SK-N-SH (cell line): ENCODE measurements at regions not wholly inside any gene's neighbourhood (a gene's known extent, or its start where the extent isn't known, plus 50 kb on each side); places are given as distances from the start of the nearest gene placed in this dataset.

Experiments
- CTCF ChIP-seq: fragments of 200-600 bp; sonication (generic); IDR thresholded peaks from 2 replicates; pipeline ENCODE4 v1.6.1; 2017; ENCODE audit warnings: antibody characterized with exemption, mild to moderate bottlenecking, moderate library complexity
- EP300 ChIP-seq, 2 experiments: IDR thresholded peaks; 2 replicates each; pipeline versions ENCODE4 v1.4.0 to v1.6.1; 2012; ENCODE audit warnings: borderline replicate concordance in 1 of 2, low read depth in 1 of 2, low read length in 1 of 2
- FOXJ3 ChIP-seq: sonication (generic); formaldehyde crosslinking; IDR thresholded peaks from 2 replicates; pipeline ENCODE4 v1.5.1; 2020; ENCODE audit warnings: mild to moderate bottlenecking, missing genetic modification reagents
- FOXM1 ChIP-seq: IDR thresholded peaks from 2 replicates; pipeline ENCODE4 v1.4.0; 2012; ENCODE audit warnings: low read depth, mild to moderate bottlenecking
- MEF2A ChIP-seq: IDR thresholded peaks from 2 replicates; pipeline ENCODE4 v1.4.0; 2012; ENCODE audit warnings: low read depth, borderline replicate concordance
- PBX3 ChIP-seq: IDR thresholded peaks from 2 replicates; pipeline ENCODE4; 2012
- POLR2AphosphoS5 ChIP-seq: IDR thresholded peaks from 2 replicates; pipeline ENCODE4 v1.6.1; 2012; ENCODE audit warnings: low read depth, low read length
- RCOR1 ChIP-seq: fragments of 150-350 bp; IDR thresholded peaks from 2 replicates; pipeline ENCODE4 v1.6.1; 2017; ENCODE audit warnings: antibody characterized with exemption, low read length
- REST ChIP-seq: IDR thresholded peaks from 2 replicates; pipeline ENCODE4 v1.6.1; 2012; ENCODE audit warnings: mild to moderate bottlenecking, low read depth, low read length, moderate library complexity
- TAF1 ChIP-seq: IDR thresholded peaks from 2 replicates; pipeline ENCODE4 v1.6.1; 2012; ENCODE audit warnings: low read depth, mild to moderate bottlenecking, low read length, moderate library complexity, borderline replicate concordance
- ZBTB33 ChIP-seq: IDR thresholded peaks from 2 replicates; pipeline ENCODE4 v1.4.0; 2012; ENCODE audit warnings: low read depth, borderline replicate concordance

- TF ChIP-seq CTCF (no peak), MEF2A (no peak), TAF1 (no peak), RCOR1 (no peak), FOXM1 (no peak), EP300 (IDR thresholded peaks at IDR 0.05; ENCODE audit: borderline replicate concordance in 1 of 2, low read depth in 1 of 2, low read length in 1 of 2) (no peak), ZBTB33 (no peak), PBX3 (no peak), REST (no peak), FOXJ3 (CRISPR knock-in tag) (no peak), POLR2AphosphoS5 (no peak)
Measured at GRCh38 chr16:18047761-18048160, 288.8 kb downstream of the NPIPA8 start.
